Epithelial cell of esophagus (primary cell): ENCODE measurements at regions not wholly inside any gene's neighbourhood (a gene's known extent, or its start where the extent isn't known, plus 50 kb on each side); places are given as distances from the start of the nearest gene placed in this dataset.

Experiments used
- DNase-seq: peaks from one replicate; pipeline ENCODE4 v3.0.0; 2010; ENCODE audit warnings: low read depth
- H3K4me3 ChIP-seq: 2 replicates; pipeline ENCODE4 v1.5.1; 2011; ENCODE audit warnings: mild to moderate bottlenecking, low read length, control low read depth
- TF ChIP-seq, protein P1 (sequence below): IDR thresholded peaks from 2 replicates; pipeline ENCODE4 v1.5.1; 2011; ENCODE audit warnings: low read depth, mild to moderate bottlenecking, low read length, control low read depth, inconsistent platforms; ENCODE audit not compliant: insufficient read depth; ENCODE audit errors: missing control alignments

DNA sequence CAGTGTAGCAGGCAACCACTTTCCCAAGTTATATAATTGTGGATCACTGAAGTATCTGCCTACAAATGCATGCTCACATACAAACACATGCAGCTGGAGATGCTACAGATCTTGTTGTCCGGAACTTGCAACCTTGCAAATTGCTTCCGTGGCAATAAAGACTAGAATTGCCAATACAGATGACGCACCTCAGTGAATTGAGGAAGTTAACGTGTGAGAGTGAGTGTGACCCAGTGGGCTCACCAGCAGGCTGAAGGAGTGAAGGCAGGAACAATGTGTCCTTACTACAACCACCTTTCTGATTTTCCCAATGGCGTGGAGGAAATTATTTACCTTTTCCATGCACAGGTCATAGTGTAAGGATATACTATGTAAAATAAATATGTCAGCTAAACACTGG, 89.4 kb upstream of the GRIP1 start:
- no peak overlapping the region for H3K4me3 ChIP-seq
- no peak for DNase-seq
- TF ChIP-seq, protein P1, sequence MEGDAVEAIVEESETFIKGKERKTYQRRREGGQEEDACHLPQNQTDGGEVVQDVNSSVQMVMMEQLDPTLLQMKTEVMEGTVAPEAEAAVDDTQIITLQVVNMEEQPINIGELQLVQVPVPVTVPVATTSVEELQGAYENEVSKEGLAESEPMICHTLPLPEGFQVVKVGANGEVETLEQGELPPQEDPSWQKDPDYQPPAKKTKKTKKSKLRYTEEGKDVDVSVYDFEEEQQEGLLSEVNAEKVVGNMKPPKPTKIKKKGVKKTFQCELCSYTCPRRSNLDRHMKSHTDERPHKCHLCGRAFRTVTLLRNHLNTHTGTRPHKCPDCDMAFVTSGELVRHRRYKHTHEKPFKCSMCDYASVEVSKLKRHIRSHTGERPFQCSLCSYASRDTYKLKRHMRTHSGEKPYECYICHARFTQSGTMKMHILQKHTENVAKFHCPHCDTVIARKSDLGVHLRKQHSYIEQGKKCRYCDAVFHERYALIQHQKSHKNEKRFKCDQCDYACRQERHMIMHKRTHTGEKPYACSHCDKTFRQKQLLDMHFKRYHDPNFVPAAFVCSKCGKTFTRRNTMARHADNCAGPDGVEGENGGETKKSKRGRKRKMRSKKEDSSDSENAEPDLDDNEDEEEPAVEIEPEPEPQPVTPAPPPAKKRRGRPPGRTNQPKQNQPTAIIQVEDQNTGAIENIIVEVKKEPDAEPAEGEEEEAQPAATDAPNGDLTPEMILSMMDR: no peak

DNA sequence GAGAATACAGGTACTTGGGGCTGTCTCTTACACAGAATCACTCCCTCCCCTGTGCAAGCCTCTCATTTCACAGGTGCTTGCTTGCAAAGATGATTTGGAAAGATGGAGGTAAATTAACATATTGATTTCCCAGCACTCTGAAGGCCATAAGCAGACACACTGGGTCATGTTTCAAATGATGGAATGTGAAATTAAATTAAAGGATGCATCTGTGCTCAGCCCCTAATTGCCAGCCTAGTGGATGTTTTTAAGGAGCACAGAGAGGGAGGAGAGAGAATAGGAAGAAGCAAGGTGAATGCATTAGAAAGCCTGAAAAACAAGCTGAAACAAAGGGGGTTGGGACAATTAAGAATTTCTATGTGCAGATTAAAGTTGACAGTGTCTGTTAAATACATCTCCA, 96.1 kb upstream of the GRIP1 start:
- TF ChIP-seq, protein P1: no peak
- DNase-seq: no peak
- no peak overlapping the region for H3K4me3 ChIP-seq

DNA sequence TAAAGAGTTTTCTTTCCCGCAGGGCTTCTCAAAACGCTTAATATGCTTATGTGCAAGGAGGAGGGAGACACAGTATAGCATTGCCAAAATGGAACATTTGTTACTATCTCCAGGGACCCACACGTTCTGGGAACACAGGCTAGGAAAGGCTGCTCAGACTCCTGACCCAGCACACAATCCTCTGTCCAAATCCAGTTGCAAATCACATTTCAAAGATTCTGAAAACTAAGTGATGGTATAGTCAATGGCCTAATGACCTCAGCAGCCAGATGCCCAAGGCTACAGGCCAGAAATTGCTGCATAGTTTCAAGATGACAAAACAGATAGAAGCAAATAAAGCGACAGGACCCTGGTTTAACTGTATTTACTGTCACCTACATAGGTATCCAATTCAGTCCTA, 97.0 kb upstream of the GRIP1 start:
- TF ChIP-seq, protein P1: no peak
- H3K4me3 ChIP-seq: no peak overlapping the region
- DNase-seq: no peak

DNA sequence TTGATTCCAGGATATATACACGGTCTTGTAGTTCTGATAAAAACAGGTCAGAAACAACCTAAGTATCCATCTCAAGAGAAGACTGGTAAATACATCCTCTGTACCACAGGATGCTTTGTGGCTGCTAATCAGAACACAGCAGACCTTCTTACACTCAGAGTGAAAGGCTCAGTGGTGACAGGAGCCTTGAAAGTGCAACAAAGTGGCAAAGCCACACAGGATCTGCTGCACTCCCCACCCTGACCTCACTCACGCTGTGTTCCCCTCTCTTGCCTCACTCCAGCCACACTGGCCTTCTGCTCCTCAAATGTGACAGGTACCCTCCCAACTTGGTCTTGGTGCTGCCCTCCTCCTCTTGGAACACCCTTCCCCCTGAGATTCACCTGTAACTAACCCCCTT, 98.1 kb upstream of the GRIP1 start:
- TF ChIP-seq, protein P1: no peak
- no peak for DNase-seq
- no peak overlapping the region for H3K4me3 ChIP-seq

DNA sequence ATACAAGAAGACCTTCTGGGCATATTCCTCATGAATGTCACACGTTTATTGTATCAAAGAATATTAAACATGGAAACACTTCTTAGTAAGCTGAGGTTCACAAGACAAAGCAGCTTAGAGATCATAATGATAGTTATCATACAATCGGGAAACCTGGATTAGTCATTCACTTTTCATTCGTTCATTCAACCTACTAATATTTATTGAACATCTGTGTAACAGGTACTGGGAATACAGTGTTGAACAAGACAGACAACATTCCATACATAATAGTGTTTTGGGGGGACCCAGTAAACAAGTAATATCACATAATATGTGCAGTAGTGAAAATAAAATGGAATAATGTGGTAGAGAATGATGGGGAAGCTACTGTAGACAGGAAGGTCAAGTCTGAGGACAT, 100.6 kb upstream of the GRIP1 start:
- no peak overlapping the region for H3K4me3 ChIP-seq
- no peak for DNase-seq
- TF ChIP-seq, protein P1: no peak

DNA sequence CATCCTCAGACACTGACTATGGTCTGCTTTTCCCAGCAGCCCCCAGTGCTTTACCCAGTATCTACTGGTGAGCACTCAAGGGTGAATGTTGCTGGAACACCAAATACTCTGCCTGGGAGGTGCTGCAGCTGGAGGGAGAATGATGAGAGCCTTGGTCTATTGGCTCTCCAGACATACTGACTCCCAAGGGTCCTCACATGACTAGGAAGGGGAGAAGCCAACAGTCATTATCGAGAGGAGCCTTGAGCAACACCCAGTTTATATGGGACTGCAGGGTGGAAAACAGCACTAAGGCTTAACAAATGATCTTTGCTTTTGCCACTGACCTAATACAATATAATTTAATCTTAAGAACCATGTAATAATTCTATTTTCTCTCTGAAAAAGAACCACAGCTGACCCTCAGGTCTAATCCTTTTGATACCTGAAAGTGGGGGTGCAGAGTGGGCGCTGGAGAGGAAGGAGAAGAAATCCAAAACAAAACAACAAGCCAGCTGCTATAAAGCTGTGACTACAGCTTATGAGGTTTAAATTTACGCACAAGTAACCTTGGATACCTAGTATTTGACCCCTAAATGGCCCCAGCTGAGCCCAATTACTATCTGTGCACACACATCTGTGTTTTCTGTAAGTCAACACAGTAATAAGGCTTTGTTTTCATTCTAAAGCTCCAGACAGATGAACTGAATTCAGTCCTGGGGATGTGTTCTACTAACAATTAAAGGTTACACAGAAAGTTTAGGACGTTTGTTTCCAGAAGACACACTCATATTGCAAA, 107.8 kb upstream of the GRIP1 start:
- no peak overlapping the region for H3K4me3 ChIP-seq
- TF ChIP-seq, protein P1: no peak
- DNase-seq: no peak

DNA sequence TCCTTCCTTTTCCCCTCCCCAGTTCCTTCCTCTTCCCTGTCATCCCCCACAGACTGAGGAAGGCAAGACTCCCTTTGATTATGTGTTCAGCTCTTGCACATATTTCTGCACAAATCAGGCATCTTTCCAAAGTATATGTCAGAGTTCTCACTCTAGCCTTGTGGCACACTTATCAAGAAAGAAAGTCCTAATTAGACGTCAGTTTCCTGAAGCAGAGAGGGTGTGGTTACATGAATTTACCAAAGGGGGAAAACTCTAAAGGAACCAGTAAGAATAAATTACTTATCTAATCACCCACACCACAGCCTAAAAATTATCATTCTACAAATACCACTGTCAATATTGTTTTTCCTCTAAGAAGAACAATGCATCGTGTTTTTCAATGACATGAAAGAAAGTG, 120.7 kb upstream of the GRIP1 start:
- DNase-seq: no peak
- TF ChIP-seq, protein P1: no peak
- H3K4me3 ChIP-seq: no peak overlapping the region
